GM12874 (cell line): ENCODE measurements at regions not wholly inside any gene's neighbourhood (a gene's known extent, or its start where the extent isn't known, plus 50 kb on each side); places are given as distances from the start of the nearest gene placed in this dataset.

Source experiments
- CTCF ChIP-seq: IDR thresholded peaks from 2 replicates; pipeline ENCODE4 v1.5.1; 2011; ENCODE audit warnings: low read depth, mild to moderate bottlenecking, control low read depth, low read length, moderate library complexity; ENCODE audit not compliant: insufficient read depth

- TF ChIP-seq CTCF: no peak
Measured at GRCh38 chr4:159674241-159674640, 571.4 kb downstream of the RAPGEF2 start.

DNA sequence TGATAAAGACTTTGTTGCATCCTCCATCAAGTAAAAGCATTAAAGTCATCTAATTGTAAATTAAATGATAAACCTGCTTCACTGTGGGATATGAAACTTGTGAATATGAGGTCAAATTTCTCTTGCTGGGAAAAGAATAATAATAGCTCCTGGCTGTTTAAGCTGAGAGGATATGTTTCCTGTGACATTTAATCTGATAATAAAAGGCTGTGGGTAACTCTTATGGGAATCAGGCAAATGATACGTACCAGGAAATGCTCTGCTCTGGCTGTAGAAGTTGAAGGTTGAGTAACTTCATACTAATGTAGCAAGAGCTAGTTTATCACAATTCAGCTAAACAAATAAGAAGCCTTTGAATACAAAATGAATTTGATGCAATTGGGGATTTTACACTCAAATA, 574.6 kb downstream of the RAPGEF2 start:
- TF ChIP-seq CTCF: no peak

DNA sequence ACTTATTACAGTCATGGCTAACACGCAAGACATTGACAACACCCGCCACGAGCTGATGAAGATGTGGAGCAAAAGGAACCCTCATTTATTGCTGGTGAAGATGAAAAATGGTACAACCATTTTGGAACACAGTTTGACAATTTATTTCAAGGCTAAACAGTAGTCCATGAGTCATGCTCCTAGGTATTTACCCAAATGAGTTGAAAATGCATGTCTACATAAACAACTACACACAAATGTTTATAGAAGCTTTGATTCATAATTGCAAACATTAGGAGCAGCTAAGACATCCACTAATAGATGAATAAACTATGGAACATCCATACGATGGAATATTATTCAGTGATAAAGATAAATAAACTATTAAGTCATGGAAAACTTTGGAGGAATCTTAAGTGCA, 580.1 kb downstream of the RAPGEF2 start:
- TF ChIP-seq CTCF: no peak

DNA sequence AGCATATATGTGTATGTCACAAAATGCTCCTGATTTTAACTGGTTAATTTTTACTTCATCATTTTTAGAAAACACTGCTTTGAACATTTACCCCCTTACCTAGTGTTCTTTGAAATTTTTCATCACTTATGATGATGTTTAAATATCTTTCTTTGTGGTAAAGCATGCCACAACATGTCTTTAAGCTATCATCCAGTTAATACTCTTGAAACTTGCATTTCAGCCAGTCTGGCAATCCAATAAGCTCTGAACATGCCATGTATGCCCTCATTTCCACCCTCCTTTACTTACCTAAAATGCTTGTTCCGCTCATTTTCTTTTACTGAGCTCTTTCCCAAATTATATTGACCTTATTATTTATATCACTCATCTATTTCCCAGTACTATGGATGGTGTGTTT, 581.2 kb downstream of the RAPGEF2 start:
- TF ChIP-seq CTCF: no peak

DNA sequence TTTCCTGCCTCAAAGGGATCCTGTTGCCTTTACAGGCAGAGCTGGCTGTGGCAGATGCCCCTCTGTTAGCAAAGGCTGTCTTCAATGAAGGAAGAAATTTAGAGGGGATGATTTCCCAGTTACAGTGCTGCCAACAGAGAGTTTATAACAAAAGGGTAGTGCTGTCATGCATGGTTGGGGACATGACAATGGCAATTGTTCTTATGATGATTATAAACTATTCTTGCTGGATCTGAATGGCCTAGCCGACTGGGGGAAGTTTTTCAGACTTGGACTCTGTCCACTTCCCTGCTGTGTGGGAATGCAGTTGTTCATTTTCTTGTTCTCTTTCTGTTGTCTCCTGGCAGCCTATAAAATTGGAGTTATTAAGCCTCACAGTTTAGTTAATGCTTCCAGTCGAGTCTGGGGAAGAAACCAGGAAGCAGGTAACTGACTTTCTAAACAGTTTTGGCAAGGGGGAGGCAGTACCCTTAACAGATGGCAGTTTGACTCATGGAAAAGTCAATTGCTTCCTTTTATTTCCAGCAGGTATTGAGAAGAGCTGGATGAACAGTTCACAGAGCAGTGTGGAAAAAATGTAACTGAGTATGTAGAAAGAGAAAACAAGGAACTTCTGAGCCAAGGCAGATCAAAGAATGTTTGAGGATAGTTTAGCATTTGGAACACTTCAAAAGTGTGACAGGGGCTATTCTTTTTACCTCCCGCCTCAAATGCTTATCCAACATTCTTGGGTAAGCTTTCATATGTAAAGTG, 582.6 kb downstream of the RAPGEF2 start:
- no peak for TF ChIP-seq CTCF

- no peak for TF ChIP-seq CTCF
Measured at GRCh38 chr4:159689526-159689925, 586.6 kb downstream of the RAPGEF2 start.

GRCh38 chr4:159697322-159698283, 594.7 kb downstream of the RAPGEF2 start:
- TF ChIP-seq CTCF: no peak
